HG02763 (cell line): ENCODE measurements at regions not wholly inside any gene's neighbourhood (a gene's known extent, or its start where the extent isn't known, plus 50 kb on each side); places are given as distances from the start of the nearest gene placed in this dataset.
"Not testable (repeated sequence)": the region's sequence is repeated elsewhere in the genome, so short reads cannot be mapped to it uniquely, and the experiment has no call there.

Experiments used
- ATAC-seq: cut with Tn5 transposase; IDR thresholded peaks from one replicate; pipeline ENCODE4 v1.9.1; 2021; ENCODE audit warnings: mild to moderate bottlenecking, moderate library complexity; ENCODE audit not compliant: unreplicated experiment

DNA sequence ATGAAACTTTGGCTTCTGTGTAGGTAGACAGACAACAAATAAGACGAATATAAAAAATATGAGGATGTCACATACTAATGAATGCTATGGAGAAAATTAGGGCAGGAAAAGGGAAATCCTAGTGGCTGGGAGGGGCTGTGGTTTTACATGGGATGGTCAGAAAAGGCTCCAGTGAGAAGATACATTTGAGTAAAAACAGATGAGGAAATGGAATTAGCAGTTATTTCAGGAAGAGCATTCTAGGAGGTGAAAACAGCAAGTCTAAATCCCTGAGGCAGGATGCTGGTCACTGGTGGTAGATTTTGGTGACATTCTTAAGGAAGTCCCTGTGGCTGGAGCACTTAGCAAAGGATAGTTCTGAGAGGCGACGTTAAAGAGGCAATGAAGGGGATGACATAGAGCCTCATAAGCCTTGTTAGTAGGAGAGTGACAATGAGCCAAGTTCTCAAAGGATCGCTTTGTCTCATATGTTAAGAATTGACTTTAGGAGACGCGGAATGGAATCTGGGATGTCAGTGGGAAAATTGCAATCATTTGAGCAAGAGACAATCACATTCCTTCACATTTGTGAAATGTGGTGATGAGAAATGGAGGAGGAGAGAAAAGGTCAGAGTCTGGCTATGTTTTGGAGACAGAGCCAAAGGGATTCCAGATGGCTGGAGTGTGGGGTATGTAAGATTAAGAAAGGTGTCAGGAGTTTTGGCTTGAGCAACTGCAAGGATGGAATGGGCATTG lies 384.7 kb upstream of the FZD8 start:
- ATAC-seq, result no peak

DNA sequence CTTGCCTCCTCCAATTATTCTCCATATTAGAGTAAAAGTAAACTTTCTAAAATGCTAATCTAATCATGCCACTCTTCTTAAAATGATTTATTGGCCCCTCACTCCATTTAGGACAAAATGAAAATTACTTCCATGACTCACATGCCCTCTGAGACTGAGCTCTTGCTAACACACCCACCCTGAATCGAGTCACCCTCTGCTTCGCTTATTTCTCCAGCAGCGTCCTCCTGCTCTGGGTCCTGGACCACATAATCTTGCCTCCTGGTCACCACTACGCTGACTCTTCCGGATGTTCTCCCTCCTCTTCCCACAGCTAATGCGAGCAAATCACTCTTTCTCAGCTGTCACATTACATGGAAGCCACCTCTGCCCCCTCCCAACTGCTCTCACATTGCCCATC lies 384.0 kb upstream of the FZD8 start:
- no peak for ATAC-seq

DNA sequence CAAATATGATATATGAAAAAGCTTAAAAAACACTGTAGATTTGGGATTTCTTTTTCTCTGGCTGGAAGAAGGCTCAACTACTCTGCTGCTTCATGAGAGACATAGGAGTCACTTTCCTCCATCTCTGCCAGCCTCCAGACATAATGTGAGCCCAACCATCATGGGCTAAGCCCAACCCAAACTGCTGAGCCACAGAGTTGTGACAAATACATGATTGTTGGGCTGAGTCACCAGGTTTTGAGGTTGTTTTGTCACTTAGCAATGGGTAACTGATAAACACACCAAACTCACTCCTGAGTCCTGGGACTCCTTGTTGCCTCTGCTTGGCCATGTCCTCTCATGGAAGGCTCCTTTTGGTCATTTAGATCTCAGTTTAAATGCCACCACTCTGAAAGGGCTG lies 381.8 kb upstream of the FZD8 start:
- no peak for ATAC-seq

DNA sequence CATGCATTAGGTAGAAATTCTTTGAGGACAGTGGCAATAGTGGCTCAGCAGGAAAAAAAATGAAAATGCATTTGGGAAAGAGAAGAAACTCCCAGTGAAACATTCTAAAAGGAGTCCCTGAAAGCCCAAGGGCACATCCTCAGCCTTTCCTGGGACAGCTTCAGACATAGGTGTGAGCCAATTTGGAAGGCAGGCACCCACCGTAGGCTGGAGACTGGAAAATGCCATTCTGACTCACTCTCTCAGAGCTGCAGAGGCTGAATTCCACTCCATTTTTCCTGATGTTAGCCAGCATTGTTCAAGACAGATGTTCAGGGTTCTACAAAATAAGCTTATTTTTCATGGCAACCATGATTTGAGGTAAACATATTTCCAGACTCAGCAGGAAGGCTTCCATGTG lies 379.0 kb upstream of the FZD8 start:
- ATAC-seq, result no peak

DNA sequence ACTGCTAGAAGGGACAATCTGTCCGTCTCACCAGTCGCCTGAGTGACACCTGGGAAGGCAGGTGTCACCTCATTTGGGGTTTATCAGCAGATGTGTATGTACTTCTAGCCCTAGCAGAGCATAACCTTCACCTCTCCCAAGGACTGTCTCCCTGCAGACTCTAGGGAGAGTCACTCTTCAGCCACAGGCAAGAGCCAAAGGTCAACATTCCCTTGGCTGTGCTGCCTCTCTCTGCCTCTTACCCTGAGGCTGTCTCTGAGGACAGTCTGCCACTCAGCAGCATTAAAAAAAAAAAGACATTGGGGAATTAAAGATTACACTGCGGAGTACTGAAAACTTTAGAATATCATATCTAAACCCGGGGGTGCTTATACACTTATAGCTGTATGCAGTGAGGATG lies 377.7 kb upstream of the FZD8 start:
- no peak for ATAC-seq

DNA sequence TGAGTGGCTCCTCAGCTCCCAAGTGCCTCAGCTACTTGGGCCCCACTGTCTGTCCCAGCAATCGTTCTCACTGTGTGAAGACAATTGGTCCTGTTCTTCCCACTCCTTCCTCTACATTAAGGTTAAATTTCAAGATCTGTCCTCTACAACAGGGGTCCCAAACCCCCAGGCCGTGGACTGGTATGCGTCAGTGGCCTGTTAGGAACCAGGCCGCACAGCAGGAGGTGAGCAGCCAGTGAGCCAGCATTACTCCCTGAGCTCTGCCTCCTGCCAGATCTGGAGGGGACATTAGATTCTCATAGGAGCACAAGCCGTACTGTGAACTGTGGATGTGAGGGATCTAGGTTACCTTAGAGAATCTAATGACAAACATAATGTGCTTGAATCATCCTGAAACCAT lies 376.9 kb upstream of the FZD8 start:
- no peak for ATAC-seq

DNA sequence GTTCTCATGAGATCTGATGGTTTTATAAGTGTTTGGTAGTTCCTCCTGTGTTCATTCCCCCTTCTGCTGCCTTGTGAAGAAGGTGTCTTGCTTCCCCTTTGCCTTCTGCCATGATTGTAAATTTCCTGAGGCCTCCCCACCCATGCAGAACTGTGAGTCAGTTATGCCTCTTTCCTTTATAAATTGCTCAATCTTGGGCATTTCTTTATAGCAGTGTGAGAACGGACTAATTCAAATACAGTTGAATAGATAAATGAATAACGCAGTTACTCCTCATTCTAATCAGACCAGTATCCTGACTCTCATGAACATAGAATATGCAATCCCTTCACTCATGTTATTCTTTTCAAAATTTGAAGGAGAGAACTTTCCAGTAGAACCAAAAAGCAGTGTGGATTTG lies 375.0 kb upstream of the FZD8 start:
- no peak for ATAC-seq

DNA sequence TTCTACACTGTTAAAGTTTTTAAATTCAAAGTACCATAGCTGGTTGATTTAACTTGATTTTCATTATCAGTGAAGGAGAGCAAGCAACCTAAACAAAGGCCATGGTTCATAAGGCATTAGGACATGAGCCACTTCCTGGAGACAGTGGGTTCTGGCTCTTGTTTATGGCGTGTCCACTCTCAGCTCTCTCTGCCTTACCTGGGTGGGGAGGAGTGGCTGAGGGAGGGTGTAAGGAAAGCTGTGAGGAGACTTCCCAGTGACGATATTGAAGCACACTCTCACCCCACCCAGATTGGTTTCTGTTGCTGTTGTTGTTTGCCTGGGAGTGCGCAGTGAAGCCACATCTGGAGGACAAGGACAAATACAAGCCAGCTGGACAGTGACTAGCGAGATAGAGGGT lies 365.3 kb upstream of the FZD8 start:
- no peak for ATAC-seq

DNA sequence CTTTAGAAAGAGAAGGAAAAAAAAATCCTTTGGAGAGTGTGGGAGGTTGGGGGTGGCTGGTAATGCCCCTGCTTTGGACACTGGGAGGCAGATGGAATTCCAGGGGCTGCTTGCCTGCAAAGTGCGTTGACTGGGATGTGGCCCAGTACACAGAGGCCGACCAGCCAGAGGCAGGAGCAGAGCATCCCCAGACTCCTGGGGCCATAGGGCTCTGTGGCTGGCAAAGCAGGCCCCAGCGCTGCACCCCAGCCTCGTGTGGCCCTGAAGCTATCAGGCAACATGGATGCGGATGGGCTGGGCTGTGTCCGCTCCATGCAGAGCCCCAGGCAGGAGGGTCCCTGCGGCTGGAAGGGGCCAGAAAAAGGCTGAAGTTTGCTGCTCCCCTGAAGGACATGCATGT lies 361.6 kb upstream of the FZD8 start:
- ATAC-seq, result no peak

DNA sequence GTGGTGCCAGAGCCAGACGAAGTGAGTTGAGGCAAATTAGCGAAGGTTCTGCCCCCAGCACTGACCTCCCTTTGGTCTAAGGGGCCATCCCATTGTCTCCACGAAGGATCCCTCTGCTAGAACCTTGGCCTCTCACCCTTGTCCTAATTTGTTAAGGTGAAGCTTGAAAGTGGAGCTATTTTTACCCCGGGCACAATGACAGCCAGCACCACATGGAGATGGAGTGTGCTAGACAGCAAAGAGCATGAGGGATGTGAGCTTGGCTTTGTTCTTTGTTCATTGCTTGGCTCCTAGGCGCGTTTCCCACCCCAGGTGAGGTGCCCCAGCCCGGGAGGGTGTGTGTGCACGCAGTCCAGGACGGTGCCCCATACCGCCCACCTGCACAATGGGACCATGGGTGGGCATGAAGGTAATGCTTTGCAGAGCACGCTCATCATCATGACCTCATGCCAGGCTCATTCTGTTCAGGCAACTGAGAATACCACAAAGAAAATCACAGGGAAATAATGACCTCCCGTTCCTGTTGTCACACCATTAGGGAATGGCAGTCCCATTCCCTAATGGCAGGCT lies 361.0 kb upstream of the FZD8 start:
- no peak for ATAC-seq

DNA sequence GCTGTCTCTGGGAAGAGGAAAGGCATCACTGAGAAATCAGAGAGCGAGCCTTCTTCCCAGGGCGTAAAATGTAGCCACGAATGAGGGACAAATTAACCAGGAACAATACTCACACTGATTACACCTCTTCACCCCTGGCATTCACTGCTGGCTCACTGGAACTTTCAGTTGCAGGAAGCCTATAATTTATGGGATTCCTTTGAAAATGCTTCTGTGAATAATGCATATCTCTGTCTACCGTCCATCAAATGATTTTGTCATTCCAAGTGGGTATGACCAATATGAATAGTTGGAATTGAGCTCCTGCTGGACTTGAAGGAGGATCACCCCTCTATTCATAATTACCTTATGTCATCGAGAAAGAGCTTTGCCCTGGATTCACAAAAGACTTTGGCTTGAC lies 360.3 kb upstream of the FZD8 start:
- no peak for ATAC-seq

DNA sequence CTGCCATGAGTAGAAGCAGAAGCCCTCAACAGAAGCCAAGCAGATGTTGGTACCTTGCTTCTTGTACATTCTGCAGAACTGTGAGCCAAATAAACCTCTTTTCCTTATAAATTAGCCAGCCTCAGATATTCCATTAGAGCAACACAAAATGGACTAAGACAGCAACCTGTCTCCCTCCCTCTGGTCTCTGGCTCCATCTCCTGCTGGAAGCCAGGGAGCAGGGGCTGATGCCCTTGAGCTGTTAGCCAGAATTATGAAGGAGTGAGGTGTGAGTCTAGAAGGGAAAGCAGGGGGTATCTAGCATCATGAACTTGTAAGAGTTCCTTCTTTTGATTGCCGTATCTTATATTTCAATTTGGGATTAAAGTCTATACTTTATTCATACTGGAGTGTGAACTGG lies 358.7 kb upstream of the FZD8 start:
- not testable (repeated sequence) for ATAC-seq

DNA sequence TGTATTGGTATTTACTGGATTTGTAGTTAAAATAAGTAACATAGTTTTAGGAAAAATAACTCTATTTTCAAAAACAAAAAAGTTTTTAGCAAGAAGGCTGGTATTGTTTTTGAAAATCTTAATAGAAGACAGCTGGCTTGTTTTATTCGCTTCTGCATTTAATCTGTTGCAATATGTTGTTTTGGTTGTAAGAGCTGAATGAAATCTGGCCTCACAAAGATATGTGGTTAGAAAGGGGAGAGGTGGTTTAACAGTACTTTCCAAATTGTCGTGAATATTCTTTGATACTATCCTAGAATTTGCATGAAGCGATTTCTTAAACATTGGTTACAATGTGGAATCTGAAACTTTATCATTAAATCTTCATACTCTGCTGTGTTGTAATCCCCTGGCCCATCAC lies 355.9 kb upstream of the FZD8 start:
- no peak for ATAC-seq

DNA sequence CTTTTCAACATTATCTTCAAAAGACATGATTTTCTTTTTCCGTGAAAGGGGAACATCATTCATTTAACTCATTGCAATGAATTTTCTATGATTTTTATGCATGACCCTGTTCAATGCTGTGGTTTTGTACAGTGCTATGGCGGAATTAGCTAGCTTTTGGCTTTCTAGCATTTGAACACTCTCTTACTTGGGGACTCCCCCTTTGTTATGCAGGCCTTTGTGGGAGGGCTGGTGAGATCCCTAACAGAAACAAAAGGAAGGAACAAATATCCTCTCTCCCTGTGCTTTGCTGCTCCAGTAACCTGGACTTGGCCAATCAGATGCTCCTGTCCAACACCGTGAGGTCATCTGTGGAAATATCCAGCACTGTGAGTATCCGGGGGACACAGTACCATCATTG lies 353.4 kb upstream of the FZD8 start:
- no peak for ATAC-seq

DNA sequence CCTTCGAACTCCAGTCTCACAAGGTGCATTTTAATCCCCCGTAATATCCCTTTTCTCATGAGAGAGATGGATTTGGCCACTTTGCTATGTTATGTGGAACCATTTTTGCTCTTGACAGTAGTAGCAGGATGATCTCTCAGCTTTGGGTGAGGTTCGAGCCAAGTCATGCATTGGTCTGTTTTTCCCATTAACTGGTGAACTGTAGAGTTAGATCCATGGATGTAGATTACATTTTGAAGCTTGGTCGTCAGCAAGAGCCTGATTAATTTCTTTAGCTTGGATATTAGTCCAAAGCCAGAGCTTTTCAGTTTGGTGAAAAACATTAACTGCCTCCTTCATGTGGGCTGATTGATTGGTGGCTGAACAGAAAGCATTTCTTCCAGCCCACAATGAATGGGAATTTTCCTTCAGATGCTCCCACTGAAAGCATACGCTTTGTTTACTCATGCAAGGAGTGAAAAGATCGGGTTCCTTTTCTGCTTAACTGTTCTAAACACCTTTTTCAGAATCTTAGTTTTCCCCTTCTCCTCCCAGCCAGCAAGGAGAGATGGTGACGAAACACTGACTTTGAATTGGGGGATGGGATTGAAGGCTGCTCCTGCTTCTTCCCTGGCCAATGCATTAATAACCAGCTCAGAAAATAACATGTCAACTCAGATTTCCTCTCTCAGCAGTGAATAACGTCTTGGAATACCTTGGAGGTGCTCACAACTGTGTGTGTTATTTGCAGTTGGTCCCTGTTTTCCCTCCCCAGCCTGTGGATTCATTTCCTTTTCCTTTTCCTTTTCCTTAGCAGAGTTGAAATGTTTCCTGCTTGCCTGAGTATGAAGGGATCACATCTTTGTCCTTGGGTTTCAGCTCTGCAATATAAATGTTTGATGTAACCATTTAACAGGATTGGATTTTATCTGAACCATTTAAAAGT lies 351.8 kb upstream of the FZD8 start:
- ATAC-seq, result no peak

DNA sequence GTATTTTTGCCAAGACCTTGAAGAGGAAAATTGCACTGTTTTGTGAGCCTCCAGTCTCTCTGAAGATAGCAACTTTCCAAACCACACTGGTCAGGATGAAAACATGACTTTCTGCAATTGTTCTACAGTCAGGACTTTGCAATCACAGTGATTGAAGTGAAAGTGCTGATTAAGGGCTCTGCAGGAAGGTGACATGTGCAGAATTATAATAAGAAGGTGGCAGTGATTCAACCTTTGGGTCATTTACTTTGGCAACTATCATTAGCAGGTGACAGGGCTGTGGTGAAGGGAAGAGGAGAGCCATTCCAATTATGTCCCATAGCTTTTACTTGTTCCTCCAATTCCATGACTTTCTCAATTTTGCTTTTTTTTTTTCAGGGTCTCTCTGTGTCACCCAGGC lies 350.0 kb upstream of the FZD8 start:
- ATAC-seq, result no peak

DNA sequence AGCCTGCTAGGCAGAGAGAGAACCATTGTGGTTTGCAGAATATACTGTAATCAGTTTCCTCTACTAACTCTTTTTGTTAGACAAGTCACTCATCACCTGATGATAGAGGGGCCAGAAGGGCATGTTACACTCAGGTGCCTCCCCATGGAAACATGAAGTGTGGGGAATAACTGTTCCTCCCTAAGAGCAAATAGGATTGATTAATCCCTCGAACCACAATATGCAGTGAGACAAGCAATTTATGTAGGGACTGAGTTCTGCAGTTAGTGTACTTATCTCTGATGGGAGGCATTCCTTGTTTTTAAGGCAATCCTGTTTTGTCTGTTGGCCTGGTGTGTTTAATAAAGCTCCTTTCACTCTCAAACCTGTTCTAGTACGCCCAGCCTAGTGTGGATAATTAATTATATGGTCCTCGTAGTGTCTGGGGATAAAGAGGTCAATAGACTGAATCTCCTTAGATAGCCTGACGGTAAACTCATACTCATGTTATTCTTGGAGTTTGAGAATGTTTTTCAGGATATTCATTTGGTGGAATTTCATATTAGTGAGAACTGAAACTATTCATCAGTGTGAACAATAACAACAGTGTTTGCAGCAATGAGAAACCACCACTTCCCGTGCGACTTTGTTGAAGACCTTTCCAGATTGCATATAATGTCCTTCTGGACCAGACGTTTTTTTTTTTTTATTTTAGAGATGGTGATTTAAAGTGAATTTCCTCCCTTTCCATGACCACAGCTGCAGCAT lies 344.8 kb upstream of the FZD8 start:
- no peak for ATAC-seq

DNA sequence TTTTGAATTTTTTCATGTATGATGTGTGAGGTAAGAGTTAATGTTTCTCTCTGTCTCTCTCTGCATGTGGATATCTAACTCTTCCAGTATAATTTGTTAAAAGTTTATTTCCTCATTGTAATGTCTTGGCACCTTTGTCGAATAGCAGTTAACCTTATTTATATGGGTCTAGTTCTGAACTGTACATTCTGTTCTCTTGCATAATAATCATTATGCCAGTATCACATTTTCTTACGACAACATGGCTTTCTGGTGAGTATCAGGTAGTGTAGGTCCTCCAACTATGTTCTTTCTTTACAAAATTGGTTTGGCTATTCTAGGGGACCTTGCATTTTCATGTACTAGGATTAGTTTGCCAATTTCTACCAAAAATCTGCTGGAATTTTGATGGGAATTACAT lies 337.0 kb upstream of the FZD8 start:
- ATAC-seq, result no peak

DNA sequence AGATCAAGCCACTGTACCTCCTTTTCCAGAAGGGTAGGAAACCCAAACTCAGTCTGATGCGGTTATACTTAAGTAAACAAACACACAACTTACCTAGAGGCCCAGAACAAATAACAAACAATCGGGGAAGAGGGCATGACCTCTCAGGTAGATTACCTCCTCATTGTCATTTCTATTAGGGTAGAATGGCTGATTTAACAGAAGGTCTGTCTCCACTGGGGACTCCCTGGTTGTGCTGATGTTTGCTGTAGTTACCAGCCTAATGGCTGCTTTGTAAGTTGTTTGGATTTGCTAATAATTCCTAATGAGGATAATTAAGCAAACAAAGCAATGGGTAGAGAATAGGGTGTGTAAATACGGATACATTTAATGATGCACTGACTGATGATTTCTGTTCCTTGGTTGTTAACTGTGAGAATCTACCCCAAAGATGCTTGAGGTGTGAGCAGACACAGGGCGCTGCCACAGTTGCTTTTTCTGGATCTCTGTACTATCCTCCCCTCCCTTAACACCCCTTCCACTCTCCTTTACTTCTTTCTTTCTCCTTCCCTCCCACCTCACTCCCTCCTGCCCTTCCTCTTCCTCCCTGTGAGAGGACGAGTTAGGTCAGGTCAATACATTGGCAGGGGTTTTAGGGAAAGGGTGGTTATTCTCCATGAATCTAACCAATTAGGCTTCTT lies 332.0 kb upstream of the FZD8 start:
- ATAC-seq, result not testable (repeated sequence)

DNA sequence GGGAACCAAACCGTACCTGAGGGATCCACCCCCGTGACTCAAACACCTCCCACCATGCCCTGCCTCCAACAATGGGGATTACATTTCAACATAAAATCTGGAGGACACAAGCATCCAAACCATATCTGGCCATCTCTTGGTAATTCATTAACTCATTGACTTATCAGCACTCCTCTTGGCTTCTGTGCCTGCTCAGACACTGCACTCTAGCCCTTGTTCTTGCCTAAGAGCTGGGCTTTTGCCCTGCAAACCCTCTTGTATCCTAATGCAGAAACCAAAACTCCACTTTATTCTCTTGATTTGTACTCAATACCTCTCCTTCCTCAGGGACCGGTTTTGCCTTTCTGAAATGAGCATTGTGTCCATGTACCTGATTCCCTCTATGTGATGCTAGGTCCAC lies 330.2 kb upstream of the FZD8 start:
- no peak for ATAC-seq

DNA sequence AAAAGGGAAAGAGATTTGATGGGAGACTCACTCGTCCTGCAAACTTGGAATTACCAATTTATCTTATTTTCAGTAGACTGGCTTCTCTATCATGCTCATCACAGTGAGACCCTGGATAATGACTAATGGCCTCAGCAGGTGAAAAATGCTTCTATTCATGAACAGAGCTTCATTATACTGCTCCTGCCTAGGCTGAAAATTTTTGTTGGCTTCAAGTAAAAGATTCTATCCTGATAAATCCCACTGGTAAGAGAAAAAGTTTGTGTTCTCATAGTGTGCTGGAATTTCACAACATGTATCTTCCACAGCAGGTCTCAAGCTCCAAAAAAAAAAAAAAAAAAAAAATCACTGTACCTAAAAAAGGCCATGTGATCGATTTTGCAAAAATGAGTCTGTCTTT lies 329.3 kb upstream of the FZD8 start:
- no peak for ATAC-seq
